ENCODE measurements at regions not wholly inside any gene's neighbourhood (a gene's known extent, or its start where the extent isn't known, plus 50 kb on each side); places are given as distances from the start of the nearest gene placed in this dataset.

- no peak for DNase-seq
Measured at GRCh38 chr2:146532509-146533147, 1312.2 kb upstream of the ACVR2A start.

DNA sequence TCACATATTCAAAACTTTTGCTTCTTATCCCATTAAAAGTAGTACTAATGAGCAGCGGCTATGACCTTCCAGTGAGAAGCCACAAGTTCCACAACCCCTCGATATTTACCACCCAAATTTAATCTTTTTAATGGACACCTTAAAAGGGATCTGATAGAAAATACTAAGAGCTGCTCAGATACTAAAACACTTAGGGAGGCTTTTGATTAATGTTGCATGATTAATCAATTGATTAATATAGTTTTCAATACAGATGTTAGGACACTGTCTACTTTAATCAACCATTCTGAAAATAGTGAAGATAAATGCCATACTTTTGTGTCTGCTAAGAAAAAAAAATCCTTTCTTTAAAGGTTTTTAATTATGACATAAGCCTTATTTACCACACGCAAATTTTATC is 1312.8 kb upstream of the ACVR2A start:
- DNase-seq, result no peak

- no peak for DNase-seq
Measured at GRCh38 chr2:146530886-146531285, 1313.9 kb upstream of the ACVR2A start.

- DNase-seq, result no peak
Measured at GRCh38 chr2:146527166-146527565, 1317.7 kb upstream of the ACVR2A start.

DNA sequence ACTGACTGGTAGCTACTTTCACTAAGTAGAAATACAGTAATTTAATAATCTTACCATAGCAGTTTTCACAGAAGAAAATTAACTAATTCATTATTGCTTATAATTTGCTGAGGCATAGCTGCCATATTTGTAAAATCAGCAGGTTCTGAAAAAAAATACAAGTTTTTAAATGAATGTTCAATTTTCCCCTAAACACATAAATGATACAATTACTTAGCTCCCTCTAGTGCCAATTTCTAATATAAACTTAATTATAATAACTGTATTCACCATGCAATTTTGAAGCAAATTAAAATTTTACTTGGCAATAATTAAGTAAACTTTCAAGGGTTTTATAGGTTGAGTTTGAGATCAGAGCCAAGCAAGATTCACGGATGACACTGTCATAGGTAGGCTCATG is 1321.6 kb upstream of the ACVR2A start:
- peak; percentile 9 for DNase-seq

GRCh38 chr2:146506851-146507250 is 1338.0 kb upstream of the ACVR2A start:
- DNase-seq, result no peak

DNA sequence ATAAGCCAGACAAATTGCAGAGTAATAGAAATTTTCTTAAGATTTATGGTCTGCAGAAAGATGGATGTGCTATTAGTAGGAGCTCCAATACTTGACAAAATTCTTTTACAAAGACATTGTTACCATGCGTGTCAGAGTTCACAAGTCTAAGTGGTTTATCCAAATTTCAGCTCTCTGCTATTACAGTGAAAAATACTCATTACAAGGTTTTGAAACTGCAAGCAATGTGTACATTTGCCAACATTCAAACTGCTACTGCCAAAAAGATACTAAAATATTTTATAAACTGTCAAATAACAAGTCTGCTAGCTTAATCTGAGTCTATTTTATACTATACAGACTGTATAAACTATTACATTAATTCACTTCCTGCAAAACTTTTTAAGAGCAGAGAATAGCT is 1341.5 kb upstream of the ACVR2A start:
- DNase-seq, result no peak

GRCh38 chr2:146496248-146496647 is 1348.6 kb upstream of the ACVR2A start:
- DNase-seq, result no peak

DNA sequence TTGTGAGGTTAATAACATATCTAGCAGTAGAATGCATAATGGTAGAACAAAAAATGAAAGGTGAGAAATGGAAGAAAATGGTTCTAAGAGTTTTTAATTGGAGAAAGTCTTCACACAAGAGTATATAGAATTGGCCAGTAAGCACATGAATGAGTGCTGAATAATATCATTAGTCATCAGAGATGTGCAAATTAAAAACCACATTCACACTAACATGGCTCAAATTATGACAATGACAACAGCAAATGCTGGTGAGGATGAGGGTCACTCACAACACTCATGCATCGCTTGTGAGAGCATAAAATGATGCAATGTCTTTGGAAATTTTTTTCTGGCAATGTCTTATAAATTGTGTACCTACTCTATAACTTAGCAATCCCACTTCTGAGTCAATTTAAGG is 1355.4 kb upstream of the ACVR2A start:
- DNase-seq, result no peak

DNA sequence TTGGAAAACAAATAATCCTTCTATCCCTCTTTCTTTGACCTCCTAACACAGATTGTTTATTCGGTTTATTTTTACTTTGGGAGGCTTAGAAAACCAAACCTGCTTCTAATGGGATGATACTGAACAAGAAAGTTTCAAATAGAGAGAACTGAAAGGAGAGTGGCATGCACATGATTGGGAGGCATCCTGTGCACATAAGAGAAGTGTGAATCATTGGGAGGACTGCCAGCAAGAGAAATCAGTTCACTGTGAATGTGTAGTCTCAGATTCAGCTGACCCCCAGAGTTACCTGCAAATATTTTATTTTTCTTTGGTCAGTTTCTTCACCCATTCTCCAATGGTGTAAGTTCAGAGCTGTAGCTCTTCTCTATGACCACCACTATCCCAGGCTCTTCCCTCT is 1363.2 kb upstream of the ACVR2A start:
- DNase-seq, result no peak

DNA sequence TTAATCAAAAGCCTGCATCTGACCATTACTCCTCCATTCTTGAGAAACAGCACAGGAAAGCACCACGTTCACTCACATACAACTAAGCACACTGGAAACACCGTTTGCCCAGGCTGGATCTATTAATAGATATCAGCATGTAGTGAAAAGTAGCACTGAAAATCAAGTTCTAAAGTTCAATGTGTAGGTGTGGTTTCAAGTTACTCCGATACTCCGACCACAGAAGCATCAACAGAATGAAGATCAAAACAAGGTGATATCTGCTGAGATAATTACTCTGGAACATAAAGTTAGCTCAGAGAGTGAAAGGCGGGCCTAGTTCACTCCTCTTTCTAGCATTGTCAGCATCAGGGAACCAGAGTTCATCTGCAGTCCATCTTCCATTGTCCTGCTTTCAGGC is 1367.4 kb upstream of the ACVR2A start:
- DNase-seq, result no peak

GRCh38 chr2:146468578-146468977 is 1376.3 kb upstream of the ACVR2A start:
- DNase-seq, result no peak

DNA sequence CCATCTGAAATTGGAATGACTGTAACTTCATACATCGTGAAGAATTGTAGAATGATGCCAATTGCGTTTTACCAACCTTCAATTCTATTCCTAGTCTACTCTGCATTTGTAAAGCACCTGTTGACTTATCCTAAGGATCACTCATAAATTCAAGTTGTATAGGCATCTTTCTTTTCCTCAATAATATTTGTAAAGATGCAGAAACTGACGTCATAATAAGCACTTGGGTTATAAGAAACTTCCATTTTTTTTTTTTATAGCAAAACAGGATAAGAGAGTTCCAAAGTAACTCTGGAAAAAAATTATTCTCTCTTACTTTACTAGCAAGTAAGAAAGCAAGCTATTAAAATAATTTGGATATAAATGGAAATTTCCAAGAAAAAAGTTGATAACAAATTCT is 1377.4 kb upstream of the ACVR2A start:
- no peak for DNase-seq

GRCh38 chr2:146465460-146465859 is 1379.4 kb upstream of the ACVR2A start:
- no peak for DNase-seq

- DNase-seq, result no peak
Measured at GRCh38 chr2:146461068-146461467, 1383.8 kb upstream of the ACVR2A start.

DNA sequence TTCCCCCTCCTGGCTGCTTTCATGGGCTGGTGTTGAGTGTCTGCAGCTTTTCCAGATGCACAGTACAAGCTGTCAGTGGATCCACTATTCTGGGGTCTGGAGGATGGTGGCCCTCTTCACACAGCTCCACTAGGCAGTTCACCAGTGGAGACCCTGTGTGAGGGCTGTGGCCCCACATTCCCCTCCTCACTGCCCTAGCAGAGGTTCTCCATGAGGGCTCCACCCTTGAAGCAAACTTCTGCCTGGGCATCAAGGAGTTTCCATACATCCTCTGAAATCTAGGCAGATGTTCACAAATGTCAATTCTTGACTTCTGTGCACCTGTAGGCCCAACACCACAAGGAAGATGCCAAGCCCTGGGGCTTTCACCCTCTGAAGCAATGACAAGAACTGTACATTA is 1386.2 kb upstream of the ACVR2A start:
- DNase-seq, result no peak

GRCh38 chr2:146457221-146457620 is 1387.6 kb upstream of the ACVR2A start:
- peak; percentile 7 for DNase-seq

DNA sequence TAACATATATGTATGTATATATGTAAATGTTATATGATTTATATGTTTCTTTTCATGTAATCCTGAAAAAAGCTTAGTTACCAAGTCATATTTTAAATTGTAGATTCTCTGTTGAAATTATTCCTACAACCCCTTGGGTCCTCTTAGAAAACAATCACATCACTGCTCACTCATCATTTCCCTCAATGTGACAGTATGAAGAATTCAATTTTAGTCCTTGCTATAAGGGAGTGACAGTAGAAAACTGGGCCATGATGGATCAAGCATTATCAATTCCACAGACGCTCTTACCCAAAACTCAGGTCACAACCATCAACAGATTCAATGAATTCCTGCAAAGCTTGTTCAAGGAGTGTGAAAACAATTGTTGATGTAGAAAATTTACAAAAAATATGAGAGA is 1389.5 kb upstream of the ACVR2A start:
- no peak for DNase-seq

DNA sequence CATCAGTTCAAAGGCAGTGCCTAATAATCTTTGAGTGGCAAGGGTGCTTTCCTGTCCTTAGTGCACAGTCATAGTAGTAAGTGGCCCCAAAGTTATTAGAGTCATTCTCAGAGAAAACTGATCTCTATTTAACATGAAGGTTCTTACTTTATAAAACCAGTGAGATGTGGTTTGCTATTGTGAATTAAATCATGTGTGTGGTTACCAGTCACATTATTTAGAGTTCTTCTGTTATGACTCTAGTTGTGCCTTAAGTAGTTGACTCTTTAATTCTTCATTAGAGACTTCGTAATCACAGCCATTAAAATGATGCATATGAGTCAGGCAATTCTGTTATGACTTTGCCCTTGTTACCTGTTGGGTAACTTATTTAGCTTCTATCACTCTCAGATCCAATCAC is 1392.9 kb upstream of the ACVR2A start:
- no peak for DNase-seq

DNA sequence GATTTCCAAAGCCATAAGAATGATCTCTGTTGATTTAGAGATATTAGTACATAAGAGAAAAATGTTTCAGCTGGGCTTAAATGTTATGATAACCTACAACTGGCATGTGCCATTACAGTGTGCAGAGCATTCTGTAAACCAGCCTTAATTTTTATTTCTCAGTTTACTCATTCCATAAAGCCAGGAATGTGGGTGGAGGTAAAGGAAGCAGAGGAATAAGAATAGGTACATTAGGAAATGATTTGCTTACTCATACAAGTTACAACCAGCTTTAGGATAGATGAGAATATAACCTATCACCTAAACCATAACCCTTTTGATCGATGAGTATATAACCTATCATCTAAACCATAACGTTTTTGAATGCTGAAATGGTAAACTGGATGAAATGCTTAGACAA is 1394.7 kb upstream of the ACVR2A start:
- DNase-seq, result no peak

- DNase-seq, result no peak
Measured at GRCh38 chr2:146444987-146445386, 1399.8 kb upstream of the ACVR2A start.

DNA sequence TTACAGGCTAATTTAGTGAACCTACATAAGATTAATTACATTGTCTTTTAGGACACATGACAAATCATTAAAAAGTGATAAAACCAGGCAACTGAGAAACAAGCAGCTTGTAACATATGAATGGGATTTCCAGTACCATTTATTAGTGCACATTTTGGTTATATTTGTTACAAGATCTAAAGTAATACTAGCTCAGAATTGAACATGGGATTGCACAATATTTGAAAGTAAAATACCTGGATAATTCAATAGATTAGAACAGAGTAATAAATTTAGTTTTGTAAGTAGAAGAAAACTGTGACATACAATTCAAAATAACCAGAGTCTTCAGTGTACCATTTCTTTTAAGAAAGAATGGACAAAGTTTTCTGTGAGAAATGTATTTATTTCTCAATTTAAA is 1400.7 kb upstream of the ACVR2A start:
- no peak for DNase-seq

- DNase-seq, result no peak
Measured at GRCh38 chr2:146438246-146438645, 1406.6 kb upstream of the ACVR2A start.

DNA sequence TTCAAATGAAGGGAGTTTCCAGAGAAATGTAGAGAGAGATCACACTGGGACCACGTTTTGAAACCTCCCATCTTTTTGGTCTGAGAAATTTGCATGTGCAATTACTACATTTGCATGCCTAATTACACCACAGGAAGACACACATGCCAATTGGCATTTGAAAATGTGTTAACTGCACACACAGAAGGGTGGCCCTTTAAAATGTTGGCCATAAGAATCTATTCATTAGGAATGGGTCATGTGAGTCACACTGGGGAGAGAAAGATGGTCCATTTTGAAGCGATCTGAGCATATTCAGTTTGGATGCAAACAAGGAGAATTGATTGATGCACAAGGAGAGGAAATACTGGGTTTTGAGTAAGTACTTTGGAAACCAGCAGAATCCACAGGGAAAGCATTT is 1407.1 kb upstream of the ACVR2A start:
- peak; percentile 93 for DNase-seq

GRCh38 chr2:146433116-146433875 is 1411.5 kb upstream of the ACVR2A start:
- DNase-seq, result no peak
